ENCODE measurements at regions not wholly inside any gene's neighbourhood (a gene's known extent, or its start where the extent isn't known, plus 50 kb on each side); places are given as distances from the start of the nearest gene placed in this dataset.
"Not testable (repeated sequence)": the region's sequence is repeated elsewhere in the genome, so short reads cannot be mapped to it uniquely, and the experiment has no call there.

GRCh38 chr5:163162645-163163044 is 274.8 kb upstream of the CCNG1 start:
- no peak overlapping the region for H3K4me3 Mint-ChIP-seq (ENCODE audit: unreplicated experiment)
- ChIA-PET CTCF (interaction anchor here (0.6 to 0.9 kb wide), 3 partner anchors 16 to 156 kb away, joined by 3 read pairs; no protein-coding TSS in a partner anchor), POLR2A (no interaction called here)
- intact Hi-C loops (cut with micrococcal nuclease), result no loop called here
- H3K27me3 Mint-ChIP-seq (ENCODE audit: insufficient read depth, unreplicated experiment), result no peaks in the 10 kb centered on the region
- H3K36me3 Mint-ChIP-seq (ENCODE audit: insufficient read depth, unreplicated experiment), result no peaks in the 10 kb centered on the region
- peaks cover 5% of the 10 kb centered on the region for H3K4me1 Mint-ChIP-seq (ENCODE audit: insufficient read depth, unreplicated experiment)
- peaks cover 10% of the 10 kb centered on the region for H3K9me3 Mint-ChIP-seq (ENCODE audit: unreplicated experiment)
- no peak overlapping the region for H3K27ac Mint-ChIP-seq (ENCODE audit: low read depth, unreplicated experiment)
- no TSS peak for BruUV-seq (replicated peaks)
- DNase-seq (ENCODE audit: unreplicated experiment), result no peak
- TF ChIP-seq, protein P1, sequence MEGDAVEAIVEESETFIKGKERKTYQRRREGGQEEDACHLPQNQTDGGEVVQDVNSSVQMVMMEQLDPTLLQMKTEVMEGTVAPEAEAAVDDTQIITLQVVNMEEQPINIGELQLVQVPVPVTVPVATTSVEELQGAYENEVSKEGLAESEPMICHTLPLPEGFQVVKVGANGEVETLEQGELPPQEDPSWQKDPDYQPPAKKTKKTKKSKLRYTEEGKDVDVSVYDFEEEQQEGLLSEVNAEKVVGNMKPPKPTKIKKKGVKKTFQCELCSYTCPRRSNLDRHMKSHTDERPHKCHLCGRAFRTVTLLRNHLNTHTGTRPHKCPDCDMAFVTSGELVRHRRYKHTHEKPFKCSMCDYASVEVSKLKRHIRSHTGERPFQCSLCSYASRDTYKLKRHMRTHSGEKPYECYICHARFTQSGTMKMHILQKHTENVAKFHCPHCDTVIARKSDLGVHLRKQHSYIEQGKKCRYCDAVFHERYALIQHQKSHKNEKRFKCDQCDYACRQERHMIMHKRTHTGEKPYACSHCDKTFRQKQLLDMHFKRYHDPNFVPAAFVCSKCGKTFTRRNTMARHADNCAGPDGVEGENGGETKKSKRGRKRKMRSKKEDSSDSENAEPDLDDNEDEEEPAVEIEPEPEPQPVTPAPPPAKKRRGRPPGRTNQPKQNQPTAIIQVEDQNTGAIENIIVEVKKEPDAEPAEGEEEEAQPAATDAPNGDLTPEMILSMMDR (IDR thresholded peaks at IDR 0.05; ENCODE audit: unreplicated experiment), result no peak

GRCh38 chr5:163163858-163164257 is 273.5 kb upstream of the CCNG1 start:
- intact Hi-C loops (cut with micrococcal nuclease), result no loop called here
- Mint-ChIP-seq H3K36me3 (ENCODE audit: insufficient read depth, unreplicated experiment) (no peaks in the 10 kb centered on the region), H3K27me3 (ENCODE audit: insufficient read depth, unreplicated experiment) (no peaks in the 10 kb centered on the region), H3K9me3 (ENCODE audit: unreplicated experiment) (peaks cover 22% of the 10 kb centered on the region), H3K27ac (ENCODE audit: low read depth, unreplicated experiment) (no peak overlapping the region), H3K4me1 (ENCODE audit: insufficient read depth, unreplicated experiment) (peaks cover 5% of the 10 kb centered on the region), H3K4me3 (ENCODE audit: unreplicated experiment) (no peak overlapping the region)
- ChIA-PET CTCF (interaction anchor here (0.8 kb wide), 1 partner anchor 934 kb away, joined by 3 read pairs; no protein-coding TSS in a partner anchor), POLR2A (no interaction called here)
- no TSS peak for BruUV-seq (replicated peaks)
- TF ChIP-seq, protein P1 (IDR thresholded peaks at IDR 0.05; ENCODE audit: unreplicated experiment), result no peak
- peak; percentile 52 for DNase-seq (ENCODE audit: unreplicated experiment)

DNA sequence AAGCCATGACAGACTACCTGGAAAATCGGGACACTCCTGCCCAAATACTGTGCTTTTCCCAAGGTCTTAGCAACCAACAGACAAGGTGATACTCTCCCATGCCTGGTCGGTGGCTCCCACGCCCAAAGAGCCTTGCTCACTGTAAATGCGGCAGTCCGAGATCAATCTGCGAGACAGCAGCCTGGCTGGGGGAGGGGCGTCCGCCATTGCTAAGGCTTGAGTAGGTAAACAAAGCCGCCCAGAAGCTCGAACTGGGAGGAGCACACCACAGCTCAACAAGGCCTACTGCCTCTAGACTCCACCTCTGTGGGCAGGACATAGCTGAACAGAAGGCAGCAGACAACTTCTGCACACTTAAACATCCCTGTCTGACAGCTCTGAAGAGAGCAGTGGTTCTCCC is 272.1 kb upstream of the CCNG1 start:
- no TSS peak for BruUV-seq (replicated peaks)
- TF ChIP-seq, protein P1 (IDR thresholded peaks at IDR 0.05; ENCODE audit: unreplicated experiment), result no peak
- CTCF ChIA-PET, result interaction anchor here (0.6 kb wide), 1 partner anchor 117 kb away, joined by 3 read pairs; no protein-coding TSS in a partner anchor
- Mint-ChIP-seq H3K36me3 (ENCODE audit: insufficient read depth, unreplicated experiment) (no peaks in the 10 kb centered on the region), H3K27ac (ENCODE audit: low read depth, unreplicated experiment) (no peak overlapping the region), H3K4me1 (ENCODE audit: insufficient read depth, unreplicated experiment) (peaks cover 5% of the 10 kb centered on the region), H3K4me3 (ENCODE audit: unreplicated experiment) (no peak overlapping the region), H3K9me3 (ENCODE audit: unreplicated experiment) (peaks cover 27% of the 10 kb centered on the region), H3K27me3 (ENCODE audit: insufficient read depth, unreplicated experiment) (no peaks in the 10 kb centered on the region)
- DNase-seq (ENCODE audit: unreplicated experiment), result no peak
- intact Hi-C loops (cut with micrococcal nuclease), result no loop called here
- POLR2A ChIA-PET, result no interaction called here

GRCh38 chr5:163170161-163170560 is 267.2 kb upstream of the CCNG1 start:
- DNase-seq (ENCODE audit: unreplicated experiment); POLR2A ChIA-PET; H3K36me3 Mint-ChIP-seq (ENCODE audit: insufficient read depth, unreplicated experiment); intact Hi-C loops (cut with micrococcal nuclease); BruUV-seq (replicated peaks); CTCF ChIA-PET; H3K27ac Mint-ChIP-seq (ENCODE audit: low read depth, unreplicated experiment); H3K4me3 Mint-ChIP-seq (ENCODE audit: unreplicated experiment); H3K4me1 Mint-ChIP-seq (ENCODE audit: insufficient read depth, unreplicated experiment): not testable (repeated sequence)
- peaks cover 14% of the 10 kb centered on the region for H3K27me3 Mint-ChIP-seq (ENCODE audit: insufficient read depth, unreplicated experiment)
- H3K9me3 Mint-ChIP-seq (ENCODE audit: unreplicated experiment), result peaks cover 27% of the 10 kb centered on the region

Measured in MCF 10A (cell line).